Sigmoid colon (tissue), 6 donors: ENCODE measurements at regions not wholly inside any gene's neighbourhood (a gene's known extent, or its start where the extent isn't known, plus 50 kb on each side); places are given as distances from the start of the nearest gene placed in this dataset.

Experiments
- DNase-seq: peaks from one replicate; pipeline ENCODE4 v3.0.0-alpha.2; 2019
- H3K27ac ChIP-seq, 4 donors: fragments of 200-600 bp; sonication (generic); one replicate each; pipeline ENCODE4 v1.5.1; 2016 to 2019; ENCODE audit warnings: mild to moderate bottlenecking in 1 of 4
- H3K27me3 ChIP-seq, 3 donors: fragments of 200-600 bp; sonication (generic); one replicate each; pipeline ENCODE4 v1.5.1; 2019; ENCODE audit warnings: mild to moderate bottlenecking in 1 of 3
- H3K36me3 ChIP-seq, 4 donors: fragments of 200-600 bp; sonication (generic); one replicate each; pipeline ENCODE4 v1.5.1; 2016 to 2019
- H3K4me1 ChIP-seq, 4 donors: fragments of 200-600 bp; sonication (generic); one replicate each; pipeline ENCODE4 v1.5.1; 2017 to 2019
- H3K4me3 ChIP-seq, 4 donors: fragments of 200-600 bp; sonication (generic); one replicate each; pipeline ENCODE4 v1.5.1; 2017 to 2019; ENCODE audit warnings: mild to moderate bottlenecking in 2 of 4, moderate library complexity in 1 of 4
- H3K9me3 ChIP-seq, 4 donors: fragments of 200-600 bp in 3 of 4; sonication (generic) in 3 of 4; one replicate each; pipeline versions ENCODE4 v1.5.1 to v1.6.1; 2013 to 2019
- CTCF ChIP-seq, 4 experiments: fragments of 450-650 bp in 3 of 4; fragments of 200-600 bp in 1 of 4; IDR thresholded peaks; one replicate each; pipeline ENCODE4 v1.5.1; 2016 to 2019; ENCODE audit warnings: antibody characterized with exemption in 4 of 4, mild to moderate bottlenecking in 3 of 4, moderate library complexity in 2 of 4
- EP300 ChIP-seq, 4 donors: sonication (generic); formaldehyde crosslinking; IDR thresholded peaks; one replicate each; pipeline ENCODE4 v1.6.1; 2017; ENCODE audit warnings: antibody characterized with exemption in 4 of 4
- POLR2A ChIP-seq, 2 donors: fragments of 450-650 bp; IDR thresholded peaks; one replicate each; pipeline ENCODE4 v1.6.1; 2016; ENCODE audit warnings: antibody characterized with exemption in 2 of 2, mild to moderate bottlenecking in 2 of 2, moderate library complexity in 2 of 2
- POLR2AphosphoS5 ChIP-seq, 4 donors: sonication (generic); formaldehyde crosslinking; IDR thresholded peaks; one replicate each; pipeline ENCODE4 v1.6.1; 2017; ENCODE audit warnings: antibody characterized with exemption in 4 of 4
- WGBS, 2 donors: extraction: QIAGEN DNeasy Blood & Tissue Kit; methylation state at CpG; one replicate each; pipeline ENCODE4 v1.1.7; 2013; 5-methylcytosine and 5-hydroxymethylcytosine counted together
- intact Hi-C: fragments of 100-400 bp; cut with DNase I; formaldehyde crosslinking; loops from one replicate; pipeline ENCODE4 v1.15.1; 2023
- donor health status: healthy with polysubstance abuse.
- donor health status: healthy.

GRCh38 chr4:181659876-181660275 lies 583.3 kb upstream of the TENM3 start:
- Histone ChIP-seq H3K4me1 (no peaks in the 10 kb centered on the region), H3K36me3 (no peaks in the 10 kb centered on the region), H3K27me3 (no peaks in the 10 kb centered on the region), H3K4me3 (no peak overlapping the region), H3K9me3 (no peaks in the 10 kb centered on the region), H3K27ac (no peak overlapping the region)
- DNase-seq: no peak
- intact Hi-C loops: no loop called here
- TF ChIP-seq POLR2A (IDR thresholded peaks at IDR 0.05): no peak
- TF ChIP-seq CTCF (IDR thresholded peaks at IDR 0.05): no peak
- TF ChIP-seq EP300 (IDR thresholded peaks at IDR 0.05): no peak
- TF ChIP-seq POLR2AphosphoS5 (IDR thresholded peaks at IDR 0.05): no peak
- WGBS, 2 donors: 72 to 81% methylated on average over 6 of the region's 6 CpGs

- H3K36me3 ChIP-seq: no peaks in the 10 kb centered on the region
- H3K27ac ChIP-seq: no peak overlapping the region
- 85 to 87% methylated on average over 4 of the region's 4 CpGs for WGBS, 2 donors
- intact Hi-C loops: no loop called here
- H3K4me1 ChIP-seq: no peaks in the 10 kb centered on the region
- H3K27me3 ChIP-seq: no peaks in the 10 kb centered on the region
- TF ChIP-seq POLR2AphosphoS5 (IDR thresholded peaks at IDR 0.05): no peak
- TF ChIP-seq EP300 (IDR thresholded peaks at IDR 0.05): no peak
- no peaks in the 10 kb centered on the region for H3K9me3 ChIP-seq
- no peak for DNase-seq
- no peak overlapping the region for H3K4me3 ChIP-seq
Observed at GRCh38 chr4:181661090-181661489, 582.1 kb upstream of the TENM3 start.

GRCh38 chr4:181661923-181662322 lies 581.3 kb upstream of the TENM3 start:
- WGBS, 2 donors: 14 to 35% methylated on average over 2 of the region's 2 CpGs
- TF ChIP-seq CTCF (IDR thresholded peaks at IDR 0.05): no peak
- TF ChIP-seq POLR2AphosphoS5 (IDR thresholded peaks at IDR 0.05): no peak
- no peak for TF ChIP-seq EP300 (IDR thresholded peaks at IDR 0.05)
- no peak for TF ChIP-seq POLR2A (IDR thresholded peaks at IDR 0.05)
- Histone ChIP-seq H3K27me3 (no peaks in the 10 kb centered on the region), H3K27ac (no peak overlapping the region), H3K4me3 (no peak overlapping the region), H3K36me3 (no peaks in the 10 kb centered on the region), H3K9me3 (no peaks in the 10 kb centered on the region), H3K4me1 (no peaks in the 10 kb centered on the region)
- intact Hi-C loops: no loop called here
- DNase-seq: no peak

GRCh38 chr4:181662383-181662782 lies 580.8 kb upstream of the TENM3 start:
- Histone ChIP-seq H3K27me3 (no peaks in the 10 kb centered on the region), H3K27ac (no peak overlapping the region), H3K36me3 (no peaks in the 10 kb centered on the region), H3K9me3 (no peaks in the 10 kb centered on the region), H3K4me1 (no peaks in the 10 kb centered on the region), H3K4me3 (no peak overlapping the region)
- DNase-seq: no peak
- WGBS, 2 donors: 41 to 56% methylated on average over 3 of the region's 3 CpGs
- intact Hi-C loops: no loop called here
- TF ChIP-seq CTCF (IDR thresholded peaks at IDR 0.05) (no peak), EP300 (IDR thresholded peaks at IDR 0.05) (no peak), POLR2A (IDR thresholded peaks at IDR 0.05) (no peak), POLR2AphosphoS5 (IDR thresholded peaks at IDR 0.05) (no peak)

- Histone ChIP-seq H3K36me3 (no peaks in the 10 kb centered on the region), H3K27ac (no peak overlapping the region), H3K4me1 (no peaks in the 10 kb centered on the region), H3K4me3 (no peak overlapping the region), H3K9me3 (no peaks in the 10 kb centered on the region), H3K27me3 (no peaks in the 10 kb centered on the region)
- no peak for DNase-seq
- WGBS, 2 donors: 78 to 87% methylated on average over 2 of the region's 2 CpGs
- no peak for TF ChIP-seq POLR2AphosphoS5 (IDR thresholded peaks at IDR 0.05)
- TF ChIP-seq CTCF (IDR thresholded peaks at IDR 0.05): no peak
- no peak for TF ChIP-seq EP300 (IDR thresholded peaks at IDR 0.05)
- TF ChIP-seq POLR2A (IDR thresholded peaks at IDR 0.05): no peak
- intact Hi-C loops: no loop called here
Observed at GRCh38 chr4:181670506-181670905, 572.7 kb upstream of the TENM3 start.
